SH-SY5Y (cell line): ENCODE measurements at regions not wholly inside any gene's neighbourhood (a gene's known extent, or its start where the extent isn't known, plus 50 kb on each side); places are given as distances from the start of the nearest gene placed in this dataset.

Source experiments
- GATA2 ChIP-seq: IDR thresholded peaks from 2 replicates; pipeline ENCODE4 v1.6.1; 2011; ENCODE audit warnings: mild to moderate bottlenecking, low read depth, low read length
- GATA3 ChIP-seq: IDR thresholded peaks from 2 replicates; pipeline ENCODE4 v1.6.1; 2011; ENCODE audit warnings: low read depth, mild to moderate bottlenecking, low read length, moderate library complexity

DNA sequence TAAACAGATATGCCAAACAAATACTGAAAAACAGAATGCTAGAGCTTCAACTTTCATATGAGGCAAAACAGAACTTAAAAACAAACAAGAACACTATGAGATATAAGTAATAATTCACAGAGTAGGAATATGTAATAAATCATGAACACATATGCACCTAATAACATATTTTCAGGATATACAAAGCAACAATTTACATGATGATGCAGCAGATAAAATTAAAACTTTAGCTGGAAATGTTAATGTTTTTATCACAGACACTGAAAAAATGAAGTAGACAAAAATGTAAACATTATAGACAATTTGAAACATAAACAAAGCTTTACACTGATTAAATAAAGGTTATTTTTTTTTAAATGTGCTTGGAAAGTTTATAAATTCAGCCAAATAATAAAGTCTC, 443.1 kb upstream of the NFIA start:
- TF ChIP-seq GATA3 = no peak
- TF ChIP-seq GATA2 = no peak
